HCT116 (cell line): ENCODE measurements at regions not wholly inside any gene's neighbourhood (a gene's known extent, or its start where the extent isn't known, plus 50 kb on each side); places are given as distances from the start of the nearest gene placed in this dataset.

Experiments
- ATAC-seq: fragments of 200-7000 bp; cut with Tn5 transposase; 2 replicates; pipeline ENCODE4 v1.9.1; 2020; ENCODE audit warnings: mild to moderate bottlenecking, moderate library complexity
- BruUV-seq: library from RNA; stranded (reverse); fragments of 400-500 nt; replicated peaks from 2 replicates; lab custom pipeline; 2021; lab: Mats Ljungman, UMichigan
- CTCF ChIA-PET: fragments of 300-600 bp; sonication (Branson Sonifier 250); formaldehyde crosslinking; loops from one replicate; lab custom pipeline; 2021; ENCODE audit warnings: antibody characterized with exemption; lab: Charles Lee
- POLR2A ChIA-PET: fragments of 300-600, 350-600 bp; sonication (Branson Sonifier 250); formaldehyde crosslinking; loops from one replicate; lab custom pipeline; 2021; ENCODE audit warnings: antibody characterized with exemption; lab: Charles Lee
- RAD21 ChIA-PET, 2 experiments: fragments of 300-600 bp; sonication (Branson Sonifier 250); formaldehyde crosslinking; loops; one replicate each; lab custom pipeline; 2023; ENCODE audit warnings: low total read pairs in 2 of 2; ENCODE audit not compliant: uncharacterized antibody in 2 of 2, unreplicated experiment in 2 of 2, low non-redundant PET in 1 of 2; lab: Charles Lee
- DNase-seq: peaks from one replicate; pipeline ENCODE4 v3.0.0-alpha.2; 2010; ENCODE audit warnings: low read depth, low spot score
- H2AFZ ChIP-seq: fragments of 200-600 bp; shearing (Covaris generic), sonication (generic); 2 replicates; pipeline ENCODE4 v1.6.1; 2017; ENCODE audit warnings: low read depth, mixed run types, mixed read lengths, antibody characterized with exemption, low read length; ENCODE audit not compliant: poor library complexity, severe bottlenecking
- H3K27ac ChIP-seq: 2 replicates; pipeline ENCODE4 v1.5.1; 2012; ENCODE audit warnings: low read depth, low read length
- H3K27me3 ChIP-seq: fragments of 200-600 bp; sonication (generic); 2 replicates; pipeline ENCODE4 v1.6.1; 2016; ENCODE audit warnings: mixed run types, low read length, mixed read lengths; ENCODE audit not compliant: insufficient read depth
- H3K36me3 ChIP-seq, 2 experiments: fragments of 200-500 bp in 1 of 2; fragments of 200-600 bp in 1 of 2; sonication (Bioruptor generic) in 1 of 2; sonication (generic) in 1 of 2; 2 replicates each; pipeline versions ENCODE4 v1.5.1 to v1.6.1; 2014 to 2016; ENCODE audit warnings: low read length in 2 of 2, inconsistent platforms in 1 of 2, mixed read lengths in 1 of 2, mixed run types in 1 of 2; ENCODE audit not compliant: insufficient read depth in 2 of 2, control insufficient read depth in 1 of 2
- H3K4me1 ChIP-seq, 2 experiments: fragments of 200-600 bp in 1 of 2; sonication (generic) in 1 of 2; 2 replicates each; pipeline versions ENCODE4 v1.5.1 to v1.6.1; 2012 to 2017; ENCODE audit warnings: low read length in 2 of 2, inconsistent platforms in 1 of 2, mild to moderate bottlenecking in 1 of 2, mixed read lengths in 1 of 2, mixed run types in 1 of 2, moderate library complexity in 1 of 2; ENCODE audit not compliant: insufficient read depth in 2 of 2, control insufficient read depth in 1 of 2
- H3K4me2 ChIP-seq: fragments of 200-600 bp; sonication (generic); 2 replicates; pipeline ENCODE4 v1.6.1; 2017; ENCODE audit warnings: mixed run types, low read length, mixed read lengths
- H3K4me3 ChIP-seq, 2 experiments: fragments of 200-600 bp in 1 of 2; sonication (generic) in 1 of 2; replicated peaks in 1 of 2; 2 replicates each; pipeline ENCODE4 v1.5.1; 2011 to 2016; ENCODE audit warnings: low read length in 2 of 2, control low read depth in 1 of 2, low read depth in 1 of 2, mild to moderate bottlenecking in 1 of 2, mixed read lengths in 1 of 2, mixed run types in 1 of 2
- H3K79me2 ChIP-seq: fragments of 200-600 bp; sonication (generic); 2 replicates; pipeline ENCODE4 v1.6.1; 2017; ENCODE audit warnings: mild to moderate bottlenecking, mixed run types, low read length, moderate library complexity, mixed read lengths; ENCODE audit not compliant: insufficient read depth
- H3K9ac ChIP-seq: fragments of 200-600 bp; sonication (generic); 2 replicates; pipeline ENCODE4 v1.6.1; 2016; ENCODE audit warnings: low read length, mixed read lengths
- H3K9me2 ChIP-seq: fragments of 200-600 bp; sonication (generic), shearing (Covaris generic); 2 replicates; pipeline ENCODE4 v1.6.1; 2017; ENCODE audit warnings: mixed run types, mild to moderate bottlenecking, moderate library complexity; ENCODE audit not compliant: insufficient read depth
- H3K9me3 ChIP-seq, 2 experiments: fragments of 200-500 bp in 1 of 2; fragments of 200-600 bp in 1 of 2; sonication (Bioruptor generic) in 1 of 2; sonication (generic) in 1 of 2; 2 replicates each; pipeline ENCODE4 v1.6.1; 2014 to 2017; ENCODE audit warnings: low read length in 2 of 2, mixed read lengths in 2 of 2, inconsistent platforms in 1 of 2, low read depth in 1 of 2, mild to moderate bottlenecking in 1 of 2, mixed run types in 1 of 2, moderate library complexity in 1 of 2; ENCODE audit not compliant: control insufficient read depth in 1 of 2, insufficient read depth in 1 of 2
- H4K20me1 ChIP-seq: fragments of 200-600 bp; sonication (generic), shearing (Covaris generic); 2 replicates; pipeline ENCODE4 v1.6.1; 2017; ENCODE audit warnings: mixed run types, mild to moderate bottlenecking, moderate library complexity; ENCODE audit not compliant: insufficient read depth
- CEBPB ChIP-seq: IDR thresholded peaks from 2 replicates; pipeline ENCODE4 v1.6.1; 2012; ENCODE audit warnings: low read depth
- ELF1 ChIP-seq: IDR thresholded peaks from 2 replicates; pipeline ENCODE4 v1.6.1; 2012; ENCODE audit warnings: low read depth, borderline replicate concordance
- EZH2 ChIP-seq: fragments of 200-600 bp; sonication (generic); IDR thresholded peaks from 2 replicates; pipeline ENCODE4 v1.6.1; 2017; ENCODE audit warnings: antibody characterized with exemption, mixed run types
- FOSL1 ChIP-seq: IDR thresholded peaks from 2 replicates; pipeline ENCODE4 v1.6.1; 2012; ENCODE audit warnings: low read depth
- POLR2A ChIP-seq: IDR thresholded peaks from 2 replicates; pipeline ENCODE4 v1.7.0; 2011; ENCODE audit warnings: borderline replicate concordance; ENCODE audit not compliant: insufficient read depth, insufficient read length; ENCODE audit errors: extremely low read depth
- REST ChIP-seq: IDR thresholded peaks from 2 replicates; pipeline ENCODE4 v1.6.1; 2012; ENCODE audit warnings: low read depth
- SIN3A ChIP-seq: IDR thresholded peaks from 2 replicates; pipeline ENCODE4 v1.6.1; 2012; ENCODE audit warnings: low read depth
- SP1 ChIP-seq: IDR thresholded peaks from 2 replicates; pipeline ENCODE4 v1.6.1; 2012; ENCODE audit warnings: low read depth
- SRF ChIP-seq: IDR thresholded peaks from 2 replicates; pipeline ENCODE4 v1.6.1; 2012; ENCODE audit warnings: low read depth
- YY1 ChIP-seq: IDR thresholded peaks from 2 replicates; pipeline ENCODE4 v1.6.1; 2011; ENCODE audit warnings: low read length, low read depth, moderate library complexity, mild to moderate bottlenecking; ENCODE audit not compliant: insufficient replicate concordance; ENCODE audit errors: extremely low read depth
- ZNF274 ChIP-seq: fragments of 200-500 bp; sonication (Bioruptor generic); IDR thresholded peaks from 2 replicates; pipeline ENCODE4 v1.6.1; 2014; ENCODE audit warnings: mild to moderate bottlenecking, low read depth, low read length, inconsistent platforms
- intact Hi-C: fragments of 100-400 bp; cut with micrococcal nuclease; formaldehyde crosslinking; loops from 2 replicates; pipeline ENCODE4 v1.10.0; 2022

- intact Hi-C loops, result no loop called here
- Histone ChIP-seq H3K27ac (no peak overlapping the region), H3K9ac (no peak overlapping the region), H3K79me2 (no peaks in the 10 kb centered on the region), H3K4me1 (no peaks in the 10 kb centered on the region), H2AFZ (no peak overlapping the region), H3K4me3 (no peak overlapping the region), H3K9me3 (peaks cover 7 to 26% of the 10 kb centered on the region in 2 experiments; a peak in 2 of 4 replicates), H3K9me2 (no peaks in the 10 kb centered on the region), H3K27me3 (no peaks in the 10 kb centered on the region), H4K20me1 (no peaks in the 10 kb centered on the region), H3K36me3 (no peaks in the 10 kb centered on the region), H3K4me2 (no peak overlapping the region)
- no peak for DNase-seq
- ChIA-PET RAD21 (no interaction called here), CTCF (no interaction called here), POLR2A (no interaction called here)
- TF ChIP-seq SP1 (no peak), POLR2A (no peak), SRF (no peak), ZNF274 (no peak), EZH2 (no peak), REST (no peak), ELF1 (no peak), YY1 (no peak), FOSL1 (no peak), CEBPB (no peak), SIN3A (no peak)
- ATAC-seq, result no peak
- BruUV-seq, result no TSS peak
Observed at GRCh38 chr14:84825481-84826251, 704.3 kb upstream of the FLRT2 start.
